Loucy (cell line): ENCODE measurements at regions not wholly inside any gene's neighbourhood (a gene's known extent, or its start where the extent isn't known, plus 50 kb on each side); places are given as distances from the start of the nearest gene placed in this dataset.

Experiments used
- H2AFZ ChIP-seq: fragments of 200-600 bp; sonication (generic); 2 replicates; pipeline ENCODE4 v1.6.0; 2016; ENCODE audit warnings: antibody characterized with exemption, mild to moderate bottlenecking, low read length, moderate library complexity
- H3F3A ChIP-seq: fragments of 200-600 bp; 2 replicates; pipeline ENCODE4 v1.6.0; 2016; ENCODE audit warnings: antibody characterized with exemption, low read depth, mild to moderate bottlenecking
- H3K27me3 ChIP-seq: fragments of 200-600 bp; sonication (generic); 2 replicates; pipeline ENCODE4 v1.6.1; 2014; ENCODE audit warnings: low read length, mild to moderate bottlenecking; ENCODE audit not compliant: insufficient read depth, poor library complexity, severe bottlenecking
- H3K36me3 ChIP-seq: fragments of 200-600 bp; sonication (generic); 2 replicates; pipeline ENCODE4 v1.6.1; 2016; ENCODE audit warnings: low read length; ENCODE audit not compliant: insufficient read depth
- H3K4me1 ChIP-seq: fragments of 200-600 bp; sonication (generic); 2 replicates; pipeline ENCODE4 v1.5.1; 2014; ENCODE audit warnings: low read length, mild to moderate bottlenecking; ENCODE audit not compliant: insufficient read depth, poor library complexity, severe bottlenecking
- H3K4me2 ChIP-seq: fragments of 200-600 bp; sonication (generic); 2 replicates; pipeline ENCODE4 v1.6.0; 2014; ENCODE audit warnings: antibody characterized with exemption, low read length, low read depth, mild to moderate bottlenecking; ENCODE audit not compliant: poor library complexity, severe bottlenecking
- H3K4me3 ChIP-seq: fragments of 200-600 bp; sonication (generic); 2 replicates; pipeline ENCODE4 v1.5.1; 2014; ENCODE audit warnings: low read length, mild to moderate bottlenecking, mixed read lengths; ENCODE audit not compliant: poor library complexity, severe bottlenecking
- H3K79me2 ChIP-seq: fragments of 200-600 bp; sonication (generic); 2 replicates; pipeline ENCODE4 v1.6.1; 2014; ENCODE audit warnings: low read length; ENCODE audit not compliant: insufficient read depth
- H3K9ac ChIP-seq: fragments of 200-600 bp; sonication (generic); 2 replicates; pipeline ENCODE4 v1.6.0; 2014; ENCODE audit warnings: mild to moderate bottlenecking, low read depth, low read length, moderate library complexity; ENCODE audit not compliant: poor library complexity, severe bottlenecking
- H3K9me2 ChIP-seq: fragments of 200-600 bp; sonication (generic); replicated peaks from 2 replicates; pipeline ENCODE4 v1.6.1; 2016; ENCODE audit warnings: low read depth, low read length, mixed read lengths
- H3K9me3 ChIP-seq: fragments of 200-600 bp; sonication (generic); 2 replicates; pipeline ENCODE4 v1.6.1; 2014; ENCODE audit warnings: mild to moderate bottlenecking, antibody characterized with exemption, low read length, low read depth; ENCODE audit not compliant: insufficient read depth
- H4K20me1 ChIP-seq: fragments of 200-600 bp; sonication (generic); 2 replicates; pipeline ENCODE4 v1.6.0; 2014; ENCODE audit warnings: antibody characterized with exemption, low read length, mild to moderate bottlenecking; ENCODE audit not compliant: insufficient read depth, poor library complexity, severe bottlenecking
- CTCF ChIP-seq: fragments of 200-600 bp; sonication (generic); conservative IDR thresholded peaks from 2 replicates; pipeline ENCODE4 v1.5.1; 2014; ENCODE audit warnings: mild to moderate bottlenecking, antibody characterized with exemption, low read length
- EZH2phosphoT487 ChIP-seq: fragments of 200-600 bp; IDR thresholded peaks from 2 replicates; pipeline ENCODE4 v1.6.1; 2018; ENCODE audit warnings: antibody characterized with exemption, mild to moderate bottlenecking, moderate library complexity, borderline replicate concordance

- Histone ChIP-seq H3K9me3 (0 out of 2 replicates have a peak, but pooled peaks cover 3% of the 10 kb centered on the region), H2AFZ (no peak overlapping the region), H4K20me1 (no peaks in the 10 kb centered on the region), H3K9me2 (no peaks in the 10 kb centered on the region), H3K36me3 (no peaks in the 10 kb centered on the region), H3K9ac (no peak overlapping the region), H3F3A (no peaks in the 10 kb centered on the region), H3K4me2 (no peak overlapping the region), H3K27me3 (no peaks in the 10 kb centered on the region), H3K79me2 (no peaks in the 10 kb centered on the region), H3K4me3 (no peak overlapping the region), H3K4me1 (no peaks in the 10 kb centered on the region)
- TF ChIP-seq CTCF: no peak
- TF ChIP-seq EZH2phosphoT487: no peak
Observed at GRCh38 chr12:125936502-125936901, 871.3 kb downstream of the AACS start.

DNA sequence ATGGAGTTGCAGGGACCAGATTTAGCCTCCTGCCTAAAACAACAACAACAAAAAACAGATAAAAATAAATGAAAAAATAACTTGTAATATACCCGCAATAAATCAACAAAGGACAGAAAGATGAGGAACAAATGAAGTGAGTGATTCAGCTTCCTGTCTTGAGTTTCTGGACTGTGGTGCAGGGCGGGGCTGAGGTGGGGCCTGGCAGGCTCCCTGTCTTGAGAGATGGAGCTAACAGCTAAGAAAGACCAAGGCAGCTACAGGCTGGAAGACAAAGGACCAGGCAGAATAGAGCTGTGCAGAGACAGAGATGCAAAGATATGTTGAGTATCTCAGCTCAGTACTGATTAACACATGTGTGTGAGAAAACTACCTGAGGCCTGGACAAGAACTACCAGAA is 879.2 kb downstream of the AACS start:
- Histone ChIP-seq H2AFZ (no peak overlapping the region), H3K27me3 (no peaks in the 10 kb centered on the region), H3K9ac (no peak overlapping the region), H3K79me2 (no peaks in the 10 kb centered on the region), H3K4me3 (no peak overlapping the region), H4K20me1 (no peaks in the 10 kb centered on the region), H3K4me2 (no peak overlapping the region), H3K4me1 (no peaks in the 10 kb centered on the region), H3K9me2 (no peaks in the 10 kb centered on the region), H3F3A (no peaks in the 10 kb centered on the region), H3K9me3 (0 out of 2 replicates have a peak, but pooled peaks cover 3% of the 10 kb centered on the region), H3K36me3 (no peaks in the 10 kb centered on the region)
- no peak for TF ChIP-seq CTCF
- TF ChIP-seq EZH2phosphoT487: no peak

- no peaks in the 10 kb centered on the region for H3K27me3 ChIP-seq
- H3K79me2 ChIP-seq: no peaks in the 10 kb centered on the region
- no peak overlapping the region for H3K4me2 ChIP-seq
- no peaks in the 10 kb centered on the region for H4K20me1 ChIP-seq
- no peak overlapping the region for H3K9ac ChIP-seq
- H3K4me3 ChIP-seq: no peak overlapping the region
- H3K36me3 ChIP-seq: no peaks in the 10 kb centered on the region
- no peaks in the 10 kb centered on the region for H3K9me3 ChIP-seq
- H3F3A ChIP-seq: no peaks in the 10 kb centered on the region
- no peak overlapping the region for H2AFZ ChIP-seq
- no peaks in the 10 kb centered on the region for H3K4me1 ChIP-seq
- no peak for TF ChIP-seq EZH2phosphoT487
- TF ChIP-seq CTCF: no peak
- H3K9me2 ChIP-seq: no peaks in the 10 kb centered on the region
Observed at GRCh38 chr12:125949471-125949870, 884.2 kb downstream of the AACS start.
